DMS53 (cell line): ENCODE measurements at regions not wholly inside any gene's neighbourhood (a gene's known extent, or its start where the extent isn't known, plus 50 kb on each side); places are given as distances from the start of the nearest gene placed in this dataset.

ENCODE experiments used
- DNase-seq: peaks from one replicate; lab custom pipeline; 2025; lab: John Stamatoyannopoulos, UW

GRCh38 chrX:43581888-43582539, 74.1 kb upstream of the MAOA start:
- no peak for DNase-seq

- DNase-seq: no peak
These were observed 73.6 kb upstream of the MAOA start for GRCh38 chrX:43582540-43582913.

- no peak for DNase-seq
These were observed 70.2 kb upstream of the MAOA start for GRCh38 chrX:43585922-43586321.

DNA sequence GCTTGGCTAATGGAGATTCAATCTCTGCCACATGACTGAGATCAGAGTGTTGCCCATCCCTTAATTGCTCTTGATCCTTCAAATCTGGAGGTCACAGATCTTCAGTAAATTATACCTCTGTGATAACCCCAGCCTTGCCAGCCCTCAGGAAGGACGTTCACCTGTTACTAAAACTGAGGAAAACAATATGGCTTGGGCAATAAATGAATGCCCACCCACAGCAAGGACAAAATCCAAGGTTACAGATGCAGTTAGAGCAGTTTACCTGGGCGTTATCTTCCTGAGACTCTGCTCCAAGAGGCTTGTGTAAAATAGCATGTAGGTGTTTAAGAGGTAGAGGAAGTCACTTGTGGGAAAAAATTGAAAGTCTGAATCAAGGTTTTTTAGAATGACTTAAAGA, 69.3 kb upstream of the MAOA start:
- DNase-seq: no peak

GRCh38 chrX:43589735-43590134, 66.4 kb upstream of the MAOA start:
- DNase-seq: peak; percentile 3

GRCh38 chrX:43590150-43590549, 65.9 kb upstream of the MAOA start:
- DNase-seq: no peak

GRCh38 chrX:43592597-43592996, 63.5 kb upstream of the MAOA start:
- DNase-seq: no peak

GRCh38 chrX:43595931-43596330, 60.2 kb upstream of the MAOA start:
- DNase-seq: no peak

- peak; percentile 11 for DNase-seq
These were observed 51.3 kb upstream of the MAOA start for GRCh38 chrX:43604753-43605152.

GRCh38 chrX:43605351-43605750, 50.7 kb upstream of the MAOA start:
- no peak for DNase-seq
